ENCODE measurements at regions not wholly inside any gene's neighbourhood (a gene's known extent, or its start where the extent isn't known, plus 50 kb on each side); places are given as distances from the start of the nearest gene placed in this dataset.

DNA sequence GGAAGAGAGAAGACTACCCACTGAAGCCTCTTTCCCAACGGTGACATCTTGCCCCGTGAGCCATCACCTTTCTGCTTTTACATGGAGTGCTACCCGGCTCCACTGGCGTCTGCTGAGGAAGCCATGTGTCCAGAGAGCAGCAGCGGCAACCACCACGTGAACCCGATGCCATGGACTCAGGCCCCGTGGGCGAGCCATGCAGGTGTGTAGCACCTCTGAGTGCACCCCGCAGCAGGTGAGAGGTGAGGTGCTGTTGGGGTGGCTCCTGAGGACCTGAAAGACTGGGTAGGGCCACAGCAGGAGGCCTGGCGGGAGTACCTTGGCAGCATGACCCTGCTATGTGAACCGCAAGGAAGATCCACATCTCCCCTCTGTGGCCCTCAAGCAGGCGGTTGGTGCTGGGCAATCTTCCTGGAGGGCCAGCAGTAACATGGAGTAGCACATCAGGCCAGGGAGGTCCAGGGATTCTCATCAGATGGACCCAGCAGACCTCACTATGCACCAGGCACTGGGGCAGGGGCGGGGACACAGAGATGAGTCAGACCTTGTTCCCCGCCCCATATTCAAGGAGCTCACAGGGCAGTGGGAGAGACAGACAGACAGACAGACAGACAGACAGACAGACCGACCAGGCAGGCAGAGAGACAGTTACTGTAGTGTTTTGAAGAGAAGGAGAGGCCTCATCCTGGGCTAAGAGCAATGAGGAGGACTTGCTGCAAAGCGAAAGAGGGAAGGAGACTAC, 129.6 kb downstream of the PAPOLA start:
- POLR2A ChIA-PET: interaction anchor here (0.6 to 0.7 kb wide), 3 partner anchors 22 to 285 kb away, joined by 3 read pairs; no protein-coding TSS in a partner anchor
- CTCF ChIA-PET (ENCODE audit: low intra/inter-chr PET ratio): no interaction called here

More for the DNA sequence above, 129.6 kb downstream of the PAPOLA start:
- Histone ChIP-seq H3K79me2 (ENCODE audit: control insufficient read depth, insufficient read depth, low read length) (no peaks in the 10 kb centered on the region), H3K4me2 (ENCODE audit: insufficient read depth, low read length) (no peak overlapping the region), H3K36me3 (ENCODE audit: control insufficient read depth, insufficient read depth, low read length) (no peaks in the 10 kb centered on the region), H3K9me1 (ENCODE audit: control insufficient read depth, insufficient read depth, low read length) (no peaks in the 10 kb centered on the region), H3K4me1 (replicated peaks in 1 of 2; ENCODE audit: control insufficient read depth in 2 of 2, insufficient read depth in 2 of 2, low read length in 2 of 2) (peaks cover 0 to 6% of the 10 kb centered on the region in 2 experiments; a peak in 2 of 5 replicates), H3K4me3 (no peak overlapping the region), H3K9me3 (replicated peaks; ENCODE audit: control insufficient read depth, insufficient read depth, low read depth, low read length) (no peaks in the 10 kb centered on the region), H3K27ac (ENCODE audit: extremely low read depth, low read depth, low read length) (no peak overlapping the region), H3K9ac (ENCODE audit: insufficient read depth in 1 of 2, low read depth in 2 of 2, low read length in 2 of 2) (no peak overlapping the region), H2AFZ (ENCODE audit: low read depth, low read length) (no peak overlapping the region), H4K20me1 (replicated peaks; ENCODE audit: control insufficient read depth, insufficient read depth, low read length) (no peaks in the 10 kb centered on the region), H3K27me3 (ENCODE audit: control insufficient read depth in 2 of 2, insufficient read depth in 2 of 2, low read length in 2 of 2) (peaks cover 6 to 67% of the 10 kb centered on the region in 2 experiments; a peak in 3 of 5 replicates)
- no TSS peak for BruUV-seq (replicated peaks)
- WGBS (ENCODE audit: insufficient coverage, low coverage, missing lambda C conversion rate): 8% methylated on average over 16 of the region's 17 CpGs
- no peak for TF ChIP-seq MTF1 (CRISPR knock-in tag; IDR thresholded peaks at IDR 0.05; ENCODE audit: borderline replicate concordance)
- TF ChIP-seq JUND (IDR thresholded peaks at IDR 0.05; ENCODE audit: borderline replicate concordance, low read depth, low read length): peak; percentile 64
- TF ChIP-seq JUND (tag; IDR thresholded peaks at IDR 0.05; ENCODE audit: borderline replicate concordance, low read depth, low read length): peak; percentile 54; the same call in 1 of the 3 replicates
- TF ChIP-seq, protein P1, sequence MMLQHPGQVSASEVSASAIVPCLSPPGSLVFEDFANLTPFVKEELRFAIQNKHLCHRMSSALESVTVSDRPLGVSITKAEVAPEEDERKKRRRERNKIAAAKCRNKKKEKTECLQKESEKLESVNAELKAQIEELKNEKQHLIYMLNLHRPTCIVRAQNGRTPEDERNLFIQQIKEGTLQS (IDR thresholded peaks at IDR 0.05): peak; percentile 48; the same call in 1 of the 2 replicates
- TF ChIP-seq, protein P1 (CRISPR knock-in tag; conservative IDR thresholded peaks at IDR 0.05): no peak
- TF ChIP-seq, protein P2, sequence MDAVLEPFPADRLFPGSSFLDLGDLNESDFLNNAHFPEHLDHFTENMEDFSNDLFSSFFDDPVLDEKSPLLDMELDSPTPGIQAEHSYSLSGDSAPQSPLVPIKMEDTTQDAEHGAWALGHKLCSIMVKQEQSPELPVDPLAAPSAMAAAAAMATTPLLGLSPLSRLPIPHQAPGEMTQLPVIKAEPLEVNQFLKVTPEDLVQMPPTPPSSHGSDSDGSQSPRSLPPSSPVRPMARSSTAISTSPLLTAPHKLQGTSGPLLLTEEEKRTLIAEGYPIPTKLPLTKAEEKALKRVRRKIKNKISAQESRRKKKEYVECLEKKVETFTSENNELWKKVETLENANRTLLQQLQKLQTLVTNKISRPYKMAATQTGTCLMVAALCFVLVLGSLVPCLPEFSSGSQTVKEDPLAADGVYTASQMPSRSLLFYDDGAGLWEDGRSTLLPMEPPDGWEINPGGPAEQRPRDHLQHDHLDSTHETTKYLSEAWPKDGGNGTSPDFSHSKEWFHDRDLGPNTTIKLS (IDR thresholded peaks at IDR 0.05; ENCODE audit: borderline replicate concordance, low read depth): peak; percentile 70; the same call in 1 of the 2 replicates
- no peak for TF ChIP-seq RCOR1 (IDR thresholded peaks at IDR 0.05; ENCODE audit: borderline replicate concordance in 1 of 2, low read depth in 2 of 2, low read length in 2 of 2)
- FAIRE-seq (peak; percentile 29), ATAC-seq (peak; percentile 85), DNase-seq (ENCODE audit: extremely low read depth in 1 of 4, low spot score in 3 of 4) (peak; percentile 31 to 43 (median 42))
- intact Hi-C loops (cut with micrococcal nuclease): no loop called here
- in situ Hi-C loops (cut with MboI): no loop called here

Data from K562 (cell line).